ENCODE measurements at regions not wholly inside any gene's neighbourhood (a gene's known extent, or its start where the extent isn't known, plus 50 kb on each side); places are given as distances from the start of the nearest gene placed in this dataset.
"Not testable (repeated sequence)": the region's sequence is repeated elsewhere in the genome, so short reads cannot be mapped to it uniquely, and the experiment has no call there.

GRCh38 chr4:162740228-162740627 lies 426.5 kb downstream of the NAF1 start:
- not testable (repeated sequence) for TF ChIP-seq CTCF (IDR thresholded peaks at IDR 0.05; ENCODE audit: insufficient read depth, low read length); POLR2AphosphoS5 (IDR thresholded peaks at IDR 0.05; ENCODE audit: low read depth); GABPA (IDR thresholded peaks at IDR 0.05; ENCODE audit: low read depth); REST (IDR thresholded peaks at IDR 0.05; ENCODE audit: insufficient replicate concordance, low read depth)

All from HL-60 (cell line).